GM21390 (cell line): ENCODE measurements at regions not wholly inside any gene's neighbourhood (a gene's known extent, or its start where the extent isn't known, plus 50 kb on each side); places are given as distances from the start of the nearest gene placed in this dataset.

Experiments used
- ATAC-seq: cut with Tn5 transposase; IDR thresholded peaks from one replicate; pipeline ENCODE4 v1.9.1; 2021; ENCODE audit not compliant: unreplicated experiment

DNA sequence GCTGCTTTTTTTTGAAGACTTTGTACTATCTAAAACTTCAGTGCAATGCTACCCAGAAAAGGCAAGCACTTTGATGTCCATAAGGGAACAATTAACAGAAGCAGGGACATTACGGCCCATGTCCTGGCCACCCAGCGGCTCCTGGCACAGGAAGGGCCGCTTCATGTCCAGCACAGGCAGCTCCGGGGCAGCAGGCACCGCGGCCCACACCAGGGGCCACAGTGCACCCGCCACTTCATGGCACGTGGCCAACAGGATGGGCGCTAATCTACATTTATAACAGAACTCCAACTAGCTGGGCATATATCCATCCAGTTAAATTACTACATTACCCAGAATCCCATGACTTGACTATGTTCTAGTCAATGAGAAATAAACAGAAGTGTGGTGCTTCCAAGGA is 198.2 kb upstream of the ID4 start:
- no peak for ATAC-seq

DNA sequence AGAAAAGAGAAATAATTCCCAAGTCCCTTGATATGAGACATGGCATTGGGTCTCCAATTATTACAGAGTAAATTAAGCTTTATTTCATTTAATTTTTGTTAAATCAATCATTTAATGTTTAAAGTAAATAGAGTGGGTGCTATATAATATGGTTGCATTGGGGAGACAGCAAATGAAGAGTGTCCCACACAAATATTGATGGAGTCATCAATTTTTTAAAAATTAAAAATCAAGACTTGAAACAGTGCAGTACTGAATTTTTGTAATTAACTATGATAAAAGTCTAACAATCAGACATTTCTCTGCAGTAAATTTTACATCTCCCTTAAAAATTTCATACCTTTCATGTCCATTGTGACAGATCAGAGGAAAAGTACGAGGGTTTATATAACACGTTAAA is 193.9 kb upstream of the ID4 start:
- ATAC-seq, result no peak

GRCh38 chr6:19643713-19644112 is 193.5 kb upstream of the ID4 start:
- ATAC-seq, result no peak

DNA sequence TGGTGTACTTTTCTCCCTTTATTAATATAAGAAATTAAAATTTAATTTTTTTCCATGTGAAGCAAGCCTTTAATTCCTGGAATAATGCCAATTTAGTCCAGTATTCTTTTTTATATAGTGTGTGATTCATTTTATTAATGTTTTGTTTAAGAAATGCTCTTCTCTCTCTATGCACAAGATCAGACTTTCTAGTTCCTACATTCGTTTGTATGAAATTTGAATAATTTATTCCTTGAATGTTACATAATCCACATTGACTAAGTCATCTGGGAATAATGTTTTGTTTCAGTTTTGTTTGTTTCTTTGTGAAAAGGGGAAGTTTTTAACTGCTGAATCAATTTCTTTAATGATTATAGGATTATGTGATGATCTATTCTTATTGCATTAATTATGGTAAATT is 181.4 kb upstream of the ID4 start:
- ATAC-seq, result no peak

DNA sequence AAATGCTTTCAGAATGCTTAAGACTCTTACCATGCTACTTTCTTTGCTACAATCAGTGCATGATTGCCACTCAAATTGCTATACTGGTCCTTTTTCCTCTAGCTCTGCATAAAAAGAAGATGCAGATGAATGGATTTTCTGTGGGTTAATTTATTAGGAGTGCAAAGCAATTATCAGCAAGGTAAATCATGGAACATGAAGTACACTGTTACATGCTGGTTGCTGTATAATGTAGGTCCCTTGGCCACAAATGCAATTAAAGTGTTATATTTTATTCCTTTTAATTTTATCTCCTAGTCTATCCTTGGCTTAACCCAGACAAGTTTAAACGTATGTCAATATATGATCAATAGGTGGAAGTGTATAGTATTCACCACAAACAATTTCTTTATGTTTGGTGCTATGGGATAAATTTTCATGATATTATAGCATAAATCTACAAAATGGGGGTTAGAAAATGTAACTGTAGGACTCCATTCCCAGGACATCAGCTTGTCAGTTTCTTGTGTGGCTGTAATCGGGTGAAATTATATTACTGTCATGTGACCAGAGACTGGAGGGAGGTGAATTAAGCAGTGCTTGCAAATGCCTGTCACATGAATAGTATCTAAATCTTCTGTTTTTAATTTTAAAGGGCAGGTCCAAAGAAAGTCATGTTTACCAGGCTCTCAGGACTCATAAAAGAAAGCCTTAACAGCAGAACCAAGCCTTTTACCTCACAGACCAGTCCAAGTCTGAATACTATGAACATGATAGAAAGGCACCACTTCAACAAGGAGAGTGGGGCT is 176.9 kb upstream of the ID4 start:
- no peak for ATAC-seq

GRCh38 chr6:19662911-19663310 is 174.3 kb upstream of the ID4 start:
- no peak for ATAC-seq

DNA sequence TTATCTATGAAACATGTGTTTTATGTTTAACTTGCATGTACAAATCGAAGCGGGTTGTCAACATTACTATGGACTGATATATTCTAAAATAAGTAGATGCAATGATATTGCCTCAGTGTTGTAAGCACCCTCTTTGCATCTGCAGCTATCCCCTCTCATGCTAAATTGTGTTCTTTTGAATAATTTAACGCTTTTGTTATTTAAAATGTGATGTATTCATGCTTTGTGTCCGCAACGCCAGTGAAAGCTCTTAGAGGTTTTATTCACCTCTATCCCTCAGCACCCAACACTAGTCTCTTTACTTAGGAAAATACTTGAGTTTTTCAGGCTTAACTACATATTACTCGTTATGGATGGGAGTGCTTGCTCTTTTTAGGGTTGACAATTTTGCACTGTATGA is 173.7 kb upstream of the ID4 start:
- no peak for ATAC-seq

- no peak for ATAC-seq
Measured at GRCh38 chr6:19664050-19664449, 173.1 kb upstream of the ID4 start.

- ATAC-seq, result no peak
Measured at GRCh38 chr6:19664878-19665612, 172.1 kb upstream of the ID4 start.

DNA sequence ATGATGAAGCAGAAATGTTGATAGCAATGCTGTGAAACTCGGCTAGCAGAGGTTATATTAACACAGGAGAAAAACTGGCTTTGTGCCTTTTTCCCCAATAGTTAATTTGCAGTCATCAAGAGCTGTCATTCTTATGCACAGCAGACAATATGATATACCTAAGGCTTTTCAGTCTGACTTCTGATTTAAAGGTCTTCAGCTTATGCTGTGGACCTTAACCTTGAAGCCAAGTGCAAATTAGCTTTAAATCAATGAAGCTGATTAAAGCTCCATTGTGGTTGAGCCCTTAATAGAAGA is 171.6 kb upstream of the ID4 start:
- ATAC-seq, result no peak

GRCh38 chr6:19668710-19669109 is 168.5 kb upstream of the ID4 start:
- ATAC-seq, result no peak

DNA sequence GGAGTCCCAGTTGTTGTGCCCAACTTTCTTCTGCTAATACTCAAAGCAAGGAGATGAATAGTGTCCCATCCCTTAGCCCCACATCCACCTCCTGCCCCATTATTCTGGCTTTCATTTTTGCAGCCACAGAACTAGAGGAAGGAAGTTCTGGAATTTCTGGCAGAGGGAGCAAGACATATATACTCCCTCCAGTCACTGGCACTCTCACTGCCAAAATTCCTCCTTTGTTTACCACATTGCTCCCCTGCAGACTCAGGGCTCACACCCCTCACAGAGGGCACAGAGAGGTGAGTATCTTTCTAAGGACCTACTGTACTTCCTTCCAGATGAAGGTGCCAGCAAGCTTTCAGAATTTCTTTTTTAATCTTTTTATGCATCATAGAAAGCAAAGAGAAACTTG is 168.0 kb upstream of the ID4 start:
- ATAC-seq, result no peak

DNA sequence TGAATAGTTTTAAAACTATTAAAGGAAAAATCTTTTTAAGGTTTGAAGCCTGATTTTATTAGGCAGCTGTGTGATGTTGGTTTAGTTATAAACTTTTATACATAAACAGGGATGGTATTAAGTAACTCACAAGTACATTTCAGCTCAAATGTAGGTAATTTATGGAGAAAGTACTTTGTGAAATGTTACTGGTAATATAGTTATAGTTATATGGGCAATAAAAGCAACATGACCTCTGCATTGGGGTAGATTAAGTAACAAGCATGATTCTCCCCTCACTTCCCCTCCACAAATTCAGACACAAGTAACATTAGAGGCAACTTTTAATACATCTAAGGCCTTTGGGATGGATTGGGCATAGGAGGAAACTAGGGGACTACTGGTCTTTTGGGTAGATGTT is 154.3 kb upstream of the ID4 start:
- ATAC-seq, result no peak

GRCh38 chr6:19690325-19691075 is 146.7 kb upstream of the ID4 start:
- no peak for ATAC-seq

DNA sequence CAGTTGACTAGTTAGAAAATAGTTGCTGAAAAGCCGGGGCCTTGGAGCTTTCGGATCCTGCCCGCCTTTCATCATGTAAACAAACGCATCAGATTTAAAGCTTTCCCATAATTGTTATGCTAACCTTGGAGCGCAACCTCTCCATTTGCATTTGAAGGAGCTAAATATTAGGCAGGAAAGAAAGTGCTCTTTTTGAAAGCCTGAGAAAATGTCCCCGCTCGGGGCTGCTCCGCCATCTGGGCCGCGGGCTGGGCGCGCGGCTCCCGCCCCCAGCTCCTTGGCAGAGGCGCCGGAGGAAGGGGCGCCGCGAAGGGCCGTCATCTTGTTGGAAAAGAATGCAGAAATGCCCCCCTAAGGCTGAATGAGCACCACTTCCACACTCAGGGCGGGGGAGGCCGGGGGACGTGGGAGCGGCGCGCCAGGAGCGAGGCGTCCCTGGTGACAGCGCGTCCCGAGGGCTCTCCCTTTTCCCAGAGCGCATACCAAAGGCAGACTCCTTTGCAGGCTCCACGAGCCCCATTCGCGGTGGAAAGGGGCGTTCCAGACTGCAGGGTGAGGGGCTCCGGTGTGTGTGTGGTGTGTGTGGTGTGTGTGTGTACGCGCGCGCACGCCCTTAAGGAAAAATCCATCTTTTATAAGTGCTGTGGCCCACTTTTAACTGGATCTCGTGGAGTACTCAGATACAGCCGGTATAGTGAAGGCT is 145.6 kb upstream of the ID4 start:
- no peak for ATAC-seq

DNA sequence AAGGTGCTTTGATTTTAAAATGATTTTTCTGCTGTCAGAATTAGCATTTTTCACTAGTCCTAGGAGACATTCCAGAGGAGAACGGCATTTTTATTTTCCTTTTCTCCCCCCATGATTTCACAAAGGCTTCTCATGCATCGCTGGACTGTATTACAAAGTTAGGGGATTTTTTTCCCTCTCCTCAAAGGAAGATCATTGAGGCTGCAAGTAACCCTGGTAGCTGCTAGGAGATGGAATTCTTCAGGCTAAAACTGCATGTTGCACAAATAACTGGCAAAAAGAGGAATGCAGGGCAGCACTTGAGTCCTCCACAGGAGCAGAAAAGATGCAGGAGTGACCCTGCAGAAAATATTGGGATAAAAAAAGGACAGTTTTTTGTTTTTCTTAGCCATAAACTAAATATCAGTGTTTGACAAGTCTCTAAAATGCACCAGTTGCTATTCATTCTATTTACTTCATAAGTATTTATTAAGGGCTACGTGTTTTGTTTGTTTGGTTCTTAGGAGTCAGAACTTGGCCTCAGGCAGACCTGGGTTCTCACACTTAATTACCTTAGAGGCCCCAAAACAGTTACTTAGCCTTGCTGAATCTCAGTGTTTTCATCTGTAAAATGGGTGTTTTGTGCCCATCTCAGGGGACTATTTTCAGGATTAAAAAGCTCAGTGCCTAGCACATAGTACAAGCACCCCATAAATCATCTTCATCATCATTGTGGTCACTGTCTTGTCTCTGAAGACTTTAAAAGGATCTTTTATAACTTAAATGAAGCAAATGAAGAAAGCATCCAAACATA is 144.5 kb upstream of the ID4 start:
- ATAC-seq, result no peak

- ATAC-seq, result no peak
Measured at GRCh38 chr6:19694697-19695096, 142.5 kb upstream of the ID4 start.

GRCh38 chr6:19697744-19698290 is 139.4 kb upstream of the ID4 start:
- no peak for ATAC-seq

DNA sequence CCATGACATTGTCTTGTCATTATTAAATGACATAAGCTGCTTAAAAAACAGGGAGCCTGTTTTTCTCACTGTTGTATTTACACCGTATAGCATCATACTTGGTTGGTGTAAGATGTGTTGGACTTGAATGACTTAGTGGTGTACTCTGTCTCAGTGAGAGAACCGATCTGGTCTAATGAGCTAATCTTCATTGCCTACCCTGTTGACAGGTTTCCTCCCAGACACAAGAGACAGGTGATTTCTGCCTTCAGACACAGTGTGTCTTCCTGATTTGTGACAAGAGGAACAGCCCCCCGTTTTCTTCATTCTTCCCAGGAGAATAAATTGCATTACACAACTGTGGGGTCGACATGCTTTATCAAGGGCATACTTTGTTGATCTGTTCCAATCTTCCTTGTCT is 137.2 kb upstream of the ID4 start:
- no peak for ATAC-seq

DNA sequence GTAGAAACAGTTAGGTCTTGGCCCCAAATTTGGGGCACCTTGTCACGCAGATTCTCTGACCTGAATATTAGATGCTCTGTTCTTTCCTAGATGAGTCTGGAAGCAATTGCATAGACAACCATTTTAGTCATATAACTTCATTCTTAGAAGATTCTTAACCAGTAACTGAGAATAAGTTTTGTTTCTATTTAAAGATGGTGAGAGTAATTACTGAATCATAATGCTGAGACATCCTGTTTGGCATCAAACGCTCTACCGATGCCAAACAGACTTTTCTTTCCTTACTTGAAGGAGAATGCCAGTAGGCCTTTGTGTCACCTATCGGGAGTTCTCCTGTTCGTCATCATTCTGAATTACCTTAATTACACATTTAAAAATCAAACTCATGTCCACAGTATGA is 131.6 kb upstream of the ID4 start:
- no peak for ATAC-seq
